Vagina (tissue), 2 donors: ENCODE measurements at regions not wholly inside any gene's neighbourhood (a gene's known extent, or its start where the extent isn't known, plus 50 kb on each side); places are given as distances from the start of the nearest gene placed in this dataset.

Experiments used
- CTCF ChIP-seq, 3 experiments: fragments of 450-650 bp in 2 of 3; fragments of 200-600 bp in 1 of 3; sonication (generic) in 1 of 3; IDR thresholded peaks; one replicate each; pipeline ENCODE4 v1.5.1; 2017 to 2019; ENCODE audit warnings: antibody characterized with exemption in 3 of 3, mild to moderate bottlenecking in 2 of 3, moderate library complexity in 2 of 3
- POLR2A ChIP-seq, 2 donors: fragments of 450-650 bp; IDR thresholded peaks; one replicate each; pipeline ENCODE4 v1.6.1; 2017; ENCODE audit warnings: antibody characterized with exemption in 2 of 2, mild to moderate bottlenecking in 2 of 2, moderate library complexity in 2 of 2

DNA sequence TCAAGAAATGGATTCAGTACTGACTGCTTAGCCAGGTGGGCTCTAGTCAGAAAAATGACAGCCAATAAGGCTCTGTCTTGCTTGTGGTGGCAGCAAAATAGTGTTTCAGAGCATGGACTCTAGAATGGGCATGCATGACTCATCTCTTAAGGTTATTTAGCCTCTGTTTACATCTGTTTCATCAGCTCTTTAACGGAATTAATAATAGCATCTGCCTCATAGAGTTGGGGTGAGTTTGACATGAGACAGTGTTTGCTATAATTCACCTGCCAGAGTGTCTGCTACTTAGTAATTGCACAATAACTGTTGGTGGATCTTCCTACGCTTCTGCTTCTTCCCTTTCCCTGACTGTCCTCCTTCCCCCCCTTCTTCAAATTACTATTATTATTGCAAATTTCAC lies 350.4 kb upstream of the SEMA6D start:
- TF ChIP-seq CTCF (IDR thresholded peaks at IDR 0.05) (no peak), POLR2A (IDR thresholded peaks at IDR 0.05) (no peak)
